ENCODE measurements at regions not wholly inside any gene's neighbourhood (a gene's known extent, or its start where the extent isn't known, plus 50 kb on each side); places are given as distances from the start of the nearest gene placed in this dataset.

DNA sequence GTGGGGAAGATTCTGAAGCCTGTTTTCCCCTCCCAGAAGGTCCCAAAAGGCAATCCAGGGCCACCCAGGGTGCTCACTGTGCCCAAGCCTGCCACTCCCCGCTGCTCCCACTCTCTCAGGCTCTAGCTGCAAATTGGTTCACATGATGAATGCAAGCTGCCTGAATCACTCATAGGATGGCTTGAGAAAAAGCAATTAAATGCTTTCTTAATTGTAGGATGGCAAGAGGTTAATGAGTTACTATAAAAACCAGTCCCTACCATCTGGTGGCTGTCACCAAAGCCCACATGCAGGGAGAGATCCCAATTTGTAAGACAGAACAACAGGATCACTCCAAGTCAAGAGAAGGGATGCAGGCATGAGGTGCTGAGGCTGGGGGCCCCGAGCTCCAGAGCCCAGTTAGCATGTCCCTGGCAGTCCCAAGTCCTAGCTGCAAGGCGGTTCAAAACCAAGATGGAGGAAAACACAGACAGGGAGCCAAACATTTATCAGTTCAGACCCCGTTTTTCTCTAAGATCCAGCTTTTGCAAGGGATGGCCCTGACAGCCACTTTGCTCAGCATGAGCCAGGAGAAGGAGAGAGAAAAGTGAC is 207.1 kb downstream of the UACA start:
- no peak for TF ChIP-seq CEBPB (IDR thresholded peaks at IDR 0.05)
- TF ChIP-seq, protein P1, sequence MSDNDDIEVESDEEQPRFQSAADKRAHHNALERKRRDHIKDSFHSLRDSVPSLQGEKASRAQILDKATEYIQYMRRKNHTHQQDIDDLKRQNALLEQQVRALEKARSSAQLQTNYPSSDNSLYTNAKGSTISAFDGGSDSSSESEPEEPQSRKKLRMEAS (IDR thresholded peaks at IDR 0.05), result no peak

All from Ishikawa (cell line).